ENCODE measurements at regions not wholly inside any gene's neighbourhood (a gene's known extent, or its start where the extent isn't known, plus 50 kb on each side); places are given as distances from the start of the nearest gene placed in this dataset.

DNA sequence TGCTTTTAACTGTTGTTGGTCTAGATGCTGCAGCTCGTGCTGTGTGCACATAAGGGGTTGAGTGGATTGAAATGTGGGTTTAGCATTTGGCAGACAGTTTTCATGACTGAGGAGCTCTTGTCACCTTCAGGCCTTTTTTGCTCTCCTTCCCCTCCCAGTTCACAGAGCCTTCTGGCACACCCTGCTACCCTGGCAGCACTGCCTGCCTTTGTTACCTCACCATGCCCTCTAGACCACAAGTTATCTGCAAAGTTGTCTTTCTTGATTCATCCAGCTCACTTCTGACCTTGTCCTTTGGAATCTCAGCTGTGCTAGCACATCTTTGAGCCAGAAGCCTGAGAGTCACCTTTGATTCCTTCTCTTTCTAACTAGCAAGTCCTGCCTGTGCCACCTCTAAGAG, 348.9 kb upstream of the ZFP64 start:
- TF ChIP-seq, protein P1, sequence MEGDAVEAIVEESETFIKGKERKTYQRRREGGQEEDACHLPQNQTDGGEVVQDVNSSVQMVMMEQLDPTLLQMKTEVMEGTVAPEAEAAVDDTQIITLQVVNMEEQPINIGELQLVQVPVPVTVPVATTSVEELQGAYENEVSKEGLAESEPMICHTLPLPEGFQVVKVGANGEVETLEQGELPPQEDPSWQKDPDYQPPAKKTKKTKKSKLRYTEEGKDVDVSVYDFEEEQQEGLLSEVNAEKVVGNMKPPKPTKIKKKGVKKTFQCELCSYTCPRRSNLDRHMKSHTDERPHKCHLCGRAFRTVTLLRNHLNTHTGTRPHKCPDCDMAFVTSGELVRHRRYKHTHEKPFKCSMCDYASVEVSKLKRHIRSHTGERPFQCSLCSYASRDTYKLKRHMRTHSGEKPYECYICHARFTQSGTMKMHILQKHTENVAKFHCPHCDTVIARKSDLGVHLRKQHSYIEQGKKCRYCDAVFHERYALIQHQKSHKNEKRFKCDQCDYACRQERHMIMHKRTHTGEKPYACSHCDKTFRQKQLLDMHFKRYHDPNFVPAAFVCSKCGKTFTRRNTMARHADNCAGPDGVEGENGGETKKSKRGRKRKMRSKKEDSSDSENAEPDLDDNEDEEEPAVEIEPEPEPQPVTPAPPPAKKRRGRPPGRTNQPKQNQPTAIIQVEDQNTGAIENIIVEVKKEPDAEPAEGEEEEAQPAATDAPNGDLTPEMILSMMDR (IDR thresholded peaks at IDR 0.05; ENCODE audit: borderline replicate concordance, extremely low read depth, low read length, poor library complexity, severe bottlenecking), result no peak
- no peak for TF ChIP-seq EZH2 (IDR thresholded peaks at IDR 0.05; ENCODE audit: borderline replicate concordance, low read depth, low read length, severe bottlenecking)
